HAP-1 (cell line): ENCODE measurements at regions not wholly inside any gene's neighbourhood (a gene's known extent, or its start where the extent isn't known, plus 50 kb on each side); places are given as distances from the start of the nearest gene placed in this dataset.
"Not testable (repeated sequence)": the region's sequence is repeated elsewhere in the genome, so short reads cannot be mapped to it uniquely, and the experiment has no call there.

Experiments used
- DNase-seq, 2 experiments: peaks; one replicate each; pipeline ENCODE4 v3.0.0-alpha.2; 2016 to 2020; ENCODE audit warnings: low spot score in 2 of 2
- H3K27me3 ChIP-seq: fragments of 250-450 bp; sonication (Bioruptor Pico); 2 replicates; pipeline ENCODE4 v1.5.1; 2020; ENCODE audit warnings: low read depth, mild to moderate bottlenecking, moderate library complexity
- H3K36me3 ChIP-seq: fragments of 250-450 bp; sonication (Bioruptor Pico); replicated peaks from 2 replicates; pipeline ENCODE4 v1.5.1; 2020; ENCODE audit warnings: mild to moderate bottlenecking
- H3K4me1 ChIP-seq: fragments of 250-450 bp; sonication (Bioruptor Pico); 2 replicates; pipeline ENCODE4 v1.5.1; 2020; ENCODE audit warnings: mild to moderate bottlenecking
- H3K4me3 ChIP-seq: fragments of 250-450 bp; sonication (Bioruptor Pico); 2 replicates; pipeline ENCODE4 v1.5.1; 2020; ENCODE audit warnings: mild to moderate bottlenecking, moderate library complexity
- H3K9me3 ChIP-seq: fragments of 250-450 bp; sonication (Bioruptor Pico); 2 replicates; pipeline ENCODE4 v1.5.1; 2020; ENCODE audit warnings: mild to moderate bottlenecking, moderate library complexity
- in situ Hi-C: fragments of 300-500 bp; cut with MboI; formaldehyde crosslinking; loops from 3 replicates; pipeline ENCODE4 v1.14.3; 2020; ENCODE audit warnings: low sequenced_read_pairs, inconsistent platforms, mixed read lengths

GRCh38 chr9:7665874-7666273, 133.7 kb downstream of the DMAC1 start:
- Histone ChIP-seq H3K4me3 (no peak overlapping the region), H3K36me3 (no peaks in the 10 kb centered on the region), H3K4me1 (no peaks in the 10 kb centered on the region), H3K27me3 (no peaks in the 10 kb centered on the region), H3K9me3 (no peaks in the 10 kb centered on the region)
- no peak for DNase-seq
- in situ Hi-C loops: no loop called here

- Histone ChIP-seq H3K27me3 (no peaks in the 10 kb centered on the region), H3K4me1 (no peaks in the 10 kb centered on the region), H3K4me3 (no peak overlapping the region), H3K36me3 (no peaks in the 10 kb centered on the region), H3K9me3 (no peaks in the 10 kb centered on the region)
- in situ Hi-C loops: no loop called here
- DNase-seq: no peak
Observed at GRCh38 chr9:7659766-7660165, 139.8 kb downstream of the DMAC1 start.

- H3K4me3 ChIP-seq: no peak overlapping the region
- in situ Hi-C loops: no loop called here
- H3K9me3 ChIP-seq: no peaks in the 10 kb centered on the region
- H3K27me3 ChIP-seq: no peaks in the 10 kb centered on the region
- no peak for DNase-seq
- no peaks in the 10 kb centered on the region for H3K36me3 ChIP-seq
- peaks cover 10% of the 10 kb centered on the region for H3K4me1 ChIP-seq
Observed at GRCh38 chr9:7656636-7657035, 142.9 kb downstream of the DMAC1 start.

GRCh38 chr9:7653262-7653661, 146.3 kb downstream of the DMAC1 start:
- Histone ChIP-seq H3K4me3 (no peak overlapping the region), H3K4me1 (peaks cover 10% of the 10 kb centered on the region), H3K36me3 (no peaks in the 10 kb centered on the region), H3K9me3 (no peaks in the 10 kb centered on the region), H3K27me3 (no peaks in the 10 kb centered on the region)
- in situ Hi-C loops: no loop called here
- DNase-seq: peak; percentile 8 to 38

GRCh38 chr9:7640231-7640630, 159.3 kb downstream of the DMAC1 start:
- Histone ChIP-seq H3K36me3 (no peaks in the 10 kb centered on the region), H3K4me3 (no peak overlapping the region), H3K9me3 (no peaks in the 10 kb centered on the region), H3K27me3 (no peaks in the 10 kb centered on the region), H3K4me1 (no peaks in the 10 kb centered on the region; the same call in 1 of the 2 replicates)
- in situ Hi-C loops: no loop called here
- DNase-seq: no peak

GRCh38 chr9:7639471-7639870, 160.1 kb downstream of the DMAC1 start:
- no peaks in the 10 kb centered on the region for H3K36me3 ChIP-seq
- H3K4me1 ChIP-seq: no peaks in the 10 kb centered on the region; the same call in 1 of the 2 replicates
- no peak overlapping the region for H3K4me3 ChIP-seq
- DNase-seq: no peak
- H3K9me3 ChIP-seq: no peaks in the 10 kb centered on the region
- in situ Hi-C loops: no loop called here
- H3K27me3 ChIP-seq: no peaks in the 10 kb centered on the region

GRCh38 chr9:7636838-7637467, 162.6 kb downstream of the DMAC1 start:
- in situ Hi-C loops: no loop called here
- H3K36me3 ChIP-seq: no peaks in the 10 kb centered on the region
- H3K4me3 ChIP-seq: no peak overlapping the region
- no peak for DNase-seq
- no peaks in the 10 kb centered on the region for H3K9me3 ChIP-seq
- H3K4me1 ChIP-seq: no peaks in the 10 kb centered on the region; the same call in 1 of the 2 replicates
- H3K27me3 ChIP-seq: no peaks in the 10 kb centered on the region

GRCh38 chr9:7636309-7636708, 163.3 kb downstream of the DMAC1 start:
- in situ Hi-C loops: no loop called here
- H3K36me3 ChIP-seq: no peaks in the 10 kb centered on the region
- no peaks in the 10 kb centered on the region for H3K9me3 ChIP-seq
- no peak overlapping the region for H3K4me3 ChIP-seq
- no peaks in the 10 kb centered on the region; the same call in 1 of the 2 replicates for H3K4me1 ChIP-seq
- no peak for DNase-seq
- H3K27me3 ChIP-seq: no peaks in the 10 kb centered on the region

GRCh38 chr9:7626571-7627029, 173.0 kb downstream of the DMAC1 start:
- H3K36me3 ChIP-seq, H3K27me3 ChIP-seq, H3K9me3 ChIP-seq, H3K4me3 ChIP-seq, in situ Hi-C loops, DNase-seq, H3K4me1 ChIP-seq: not testable (repeated sequence)

GRCh38 chr9:7622481-7622880, 177.1 kb downstream of the DMAC1 start:
- Histone ChIP-seq H3K4me3 (no peak overlapping the region), H3K4me1 (peaks cover 6% of the 10 kb centered on the region), H3K27me3 (no peaks in the 10 kb centered on the region), H3K9me3 (no peaks in the 10 kb centered on the region), H3K36me3 (no peaks in the 10 kb centered on the region)
- in situ Hi-C loops: no loop called here
- no peak for DNase-seq

GRCh38 chr9:7615344-7615743, 184.2 kb downstream of the DMAC1 start:
- Histone ChIP-seq H3K4me1 (peaks cover 6% of the 10 kb centered on the region), H3K4me3 (no peak overlapping the region), H3K9me3 (no peaks in the 10 kb centered on the region), H3K27me3 (no peaks in the 10 kb centered on the region), H3K36me3 (no peaks in the 10 kb centered on the region)
- in situ Hi-C loops: no loop called here
- DNase-seq: no peak

GRCh38 chr9:7613931-7614330, 185.6 kb downstream of the DMAC1 start:
- Histone ChIP-seq H3K27me3 (no peaks in the 10 kb centered on the region), H3K4me3 (no peak overlapping the region), H3K9me3 (no peaks in the 10 kb centered on the region), H3K4me1 (no peaks in the 10 kb centered on the region), H3K36me3 (no peaks in the 10 kb centered on the region)
- in situ Hi-C loops: no loop called here
- no peak for DNase-seq

GRCh38 chr9:7608261-7608660, 191.3 kb downstream of the DMAC1 start:
- no peak overlapping the region for H3K4me3 ChIP-seq
- no peaks in the 10 kb centered on the region for H3K27me3 ChIP-seq
- in situ Hi-C loops: no loop called here
- DNase-seq: no peak
- no peaks in the 10 kb centered on the region for H3K9me3 ChIP-seq
- H3K4me1 ChIP-seq: no peaks in the 10 kb centered on the region
- no peaks in the 10 kb centered on the region for H3K36me3 ChIP-seq

- Histone ChIP-seq H3K27me3 (no peaks in the 10 kb centered on the region), H3K4me1 (no peaks in the 10 kb centered on the region), H3K36me3 (no peaks in the 10 kb centered on the region), H3K4me3 (no peak overlapping the region), H3K9me3 (no peaks in the 10 kb centered on the region)
- DNase-seq: no peak
- in situ Hi-C loops: no loop called here
Observed at GRCh38 chr9:7607421-7607820, 192.2 kb downstream of the DMAC1 start.

- in situ Hi-C loops: no loop called here
- H3K4me3 ChIP-seq: no peak overlapping the region
- H3K4me1 ChIP-seq: no peaks in the 10 kb centered on the region
- DNase-seq: no peak
- H3K9me3 ChIP-seq: no peaks in the 10 kb centered on the region
- no peaks in the 10 kb centered on the region for H3K27me3 ChIP-seq
- H3K36me3 ChIP-seq: no peaks in the 10 kb centered on the region
Observed at GRCh38 chr9:7606591-7606990, 193.0 kb downstream of the DMAC1 start.
